Lower leg skin (tissue), 3 donors: ENCODE measurements at regions not wholly inside any gene's neighbourhood (a gene's known extent, or its start where the extent isn't known, plus 50 kb on each side); places are given as distances from the start of the nearest gene placed in this dataset.

ENCODE experiments used
- POLR2A ChIP-seq, 2 donors: fragments of 450-650 bp; IDR thresholded peaks; one replicate each; pipeline ENCODE4 v1.6.1; 2016 to 2017; ENCODE audit warnings: antibody characterized with exemption in 2 of 2, mild to moderate bottlenecking in 1 of 2, moderate library complexity in 1 of 2
- TF ChIP-seq, protein P1 (sequence below), 3 donors: fragments of 450-650 bp; IDR thresholded peaks; one replicate each; pipeline ENCODE4 v1.5.1; 2016; ENCODE audit warnings: antibody characterized with exemption in 3 of 3, mild to moderate bottlenecking in 3 of 3, moderate library complexity in 2 of 3

DNA sequence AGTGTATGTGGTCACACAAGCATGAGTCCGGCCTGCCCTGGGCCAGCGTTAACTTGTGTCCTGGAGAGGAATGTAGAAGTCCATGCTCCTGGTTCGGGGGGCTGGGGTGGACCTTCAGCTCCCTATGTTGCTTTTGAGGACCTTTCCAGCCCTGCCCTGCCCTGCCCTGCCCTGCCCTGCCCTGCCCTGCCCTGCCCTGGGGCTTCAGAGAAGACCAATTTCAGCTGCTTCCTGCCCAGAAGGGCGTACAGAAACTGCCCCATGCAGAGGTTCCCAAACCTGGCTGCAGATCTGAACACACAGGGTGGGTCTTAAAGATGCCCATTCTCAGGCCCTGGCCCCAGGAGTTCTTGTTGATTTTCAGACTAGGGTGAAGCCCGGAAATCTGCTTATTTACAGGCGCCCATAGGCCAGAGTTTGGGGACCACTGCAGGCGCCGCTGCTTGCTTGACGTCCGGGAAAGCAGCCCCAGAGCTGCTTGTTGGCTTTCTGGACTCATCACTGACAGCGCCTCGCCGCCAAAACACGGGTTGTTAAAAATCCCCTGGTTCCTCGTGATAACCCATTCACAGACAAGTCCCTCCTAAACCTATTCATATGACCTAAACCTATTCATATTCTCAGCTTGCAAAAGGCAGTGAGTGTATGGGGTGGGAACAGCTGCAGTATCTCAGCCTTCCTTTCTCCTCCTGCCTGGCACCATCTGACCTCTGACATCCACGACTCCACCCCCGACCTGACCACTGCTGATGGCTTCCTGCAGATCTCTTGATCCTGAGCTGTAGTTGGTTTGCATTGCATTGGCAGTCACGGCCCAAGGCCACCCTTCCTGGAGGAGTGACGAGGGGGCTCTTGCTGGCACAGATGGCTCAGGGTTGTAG is 198.3 kb downstream of the GLI2 start:
- TF ChIP-seq, protein P1, sequence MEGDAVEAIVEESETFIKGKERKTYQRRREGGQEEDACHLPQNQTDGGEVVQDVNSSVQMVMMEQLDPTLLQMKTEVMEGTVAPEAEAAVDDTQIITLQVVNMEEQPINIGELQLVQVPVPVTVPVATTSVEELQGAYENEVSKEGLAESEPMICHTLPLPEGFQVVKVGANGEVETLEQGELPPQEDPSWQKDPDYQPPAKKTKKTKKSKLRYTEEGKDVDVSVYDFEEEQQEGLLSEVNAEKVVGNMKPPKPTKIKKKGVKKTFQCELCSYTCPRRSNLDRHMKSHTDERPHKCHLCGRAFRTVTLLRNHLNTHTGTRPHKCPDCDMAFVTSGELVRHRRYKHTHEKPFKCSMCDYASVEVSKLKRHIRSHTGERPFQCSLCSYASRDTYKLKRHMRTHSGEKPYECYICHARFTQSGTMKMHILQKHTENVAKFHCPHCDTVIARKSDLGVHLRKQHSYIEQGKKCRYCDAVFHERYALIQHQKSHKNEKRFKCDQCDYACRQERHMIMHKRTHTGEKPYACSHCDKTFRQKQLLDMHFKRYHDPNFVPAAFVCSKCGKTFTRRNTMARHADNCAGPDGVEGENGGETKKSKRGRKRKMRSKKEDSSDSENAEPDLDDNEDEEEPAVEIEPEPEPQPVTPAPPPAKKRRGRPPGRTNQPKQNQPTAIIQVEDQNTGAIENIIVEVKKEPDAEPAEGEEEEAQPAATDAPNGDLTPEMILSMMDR (IDR thresholded peaks at IDR 0.05): no peak
- TF ChIP-seq POLR2A (IDR thresholded peaks at IDR 0.05): no peak
